GM21529 (cell line): ENCODE measurements at regions not wholly inside any gene's neighbourhood (a gene's known extent, or its start where the extent isn't known, plus 50 kb on each side); places are given as distances from the start of the nearest gene placed in this dataset.

ENCODE experiments used
- ATAC-seq: cut with Tn5 transposase; IDR thresholded peaks from one replicate; pipeline ENCODE4 v1.9.1; 2021; ENCODE audit not compliant: unreplicated experiment

GRCh38 chr4:95674521-95674981, 125.8 kb upstream of the UNC5C start:
- no peak for ATAC-seq

- ATAC-seq, result no peak
These were observed 124.0 kb upstream of the UNC5C start for GRCh38 chr4:95672811-95673210.

GRCh38 chr4:95660719-95661118, 111.9 kb upstream of the UNC5C start:
- no peak for ATAC-seq

GRCh38 chr4:95651891-95652290, 103.1 kb upstream of the UNC5C start:
- ATAC-seq, result no peak

GRCh38 chr4:95644417-95644816, 95.6 kb upstream of the UNC5C start:
- no peak for ATAC-seq

- no peak for ATAC-seq
These were observed 94.9 kb upstream of the UNC5C start for GRCh38 chr4:95643627-95644026.

- no peak for ATAC-seq
These were observed 92.8 kb upstream of the UNC5C start for GRCh38 chr4:95641571-95641970.

- ATAC-seq, result no peak
These were observed 91.5 kb upstream of the UNC5C start for GRCh38 chr4:95640311-95640710.

- ATAC-seq, result no peak
These were observed 90.2 kb upstream of the UNC5C start for GRCh38 chr4:95638920-95639501.

GRCh38 chr4:95637043-95637600, 88.3 kb upstream of the UNC5C start:
- no peak for ATAC-seq

- no peak for ATAC-seq
These were observed 87.3 kb upstream of the UNC5C start for GRCh38 chr4:95636061-95636460.

- no peak for ATAC-seq
These were observed 78.9 kb upstream of the UNC5C start for GRCh38 chr4:95627709-95628108.

- ATAC-seq, result no peak
These were observed 78.3 kb upstream of the UNC5C start for GRCh38 chr4:95627024-95627605.

GRCh38 chr4:95625020-95625419, 76.2 kb upstream of the UNC5C start:
- ATAC-seq, result no peak

- no peak for ATAC-seq
These were observed 71.0 kb upstream of the UNC5C start for GRCh38 chr4:95619525-95620443.

- ATAC-seq, result no peak
These were observed 66.0 kb upstream of the UNC5C start for GRCh38 chr4:95614684-95615205.

- no peak for ATAC-seq
These were observed 61.3 kb upstream of the UNC5C start for GRCh38 chr4:95610061-95610569.

- no peak for ATAC-seq
These were observed 58.0 kb upstream of the UNC5C start for GRCh38 chr4:95606739-95607138.

GRCh38 chr4:95603393-95603792, 54.6 kb upstream of the UNC5C start:
- ATAC-seq, result no peak

GRCh38 chr4:95602872-95603271, 54.1 kb upstream of the UNC5C start:
- no peak for ATAC-seq

- no peak for ATAC-seq
These were observed 52.6 kb upstream of the UNC5C start for GRCh38 chr4:95601356-95601755.
